Activated T-cell treated with anti-CD3 and anti-CD28 coated beads for 48 hours (primary cell): ENCODE measurements at regions not wholly inside any gene's neighbourhood (a gene's known extent, or its start where the extent isn't known, plus 50 kb on each side); places are given as distances from the start of the nearest gene placed in this dataset.
"Not testable (repeated sequence)": the region's sequence is repeated elsewhere in the genome, so short reads cannot be mapped to it uniquely, and the experiment has no call there.

Source experiments
- DNase-seq: peaks from one replicate; pipeline ENCODE4 v3.0.0-alpha.2; 2020; ENCODE audit warnings: low read depth

DNA sequence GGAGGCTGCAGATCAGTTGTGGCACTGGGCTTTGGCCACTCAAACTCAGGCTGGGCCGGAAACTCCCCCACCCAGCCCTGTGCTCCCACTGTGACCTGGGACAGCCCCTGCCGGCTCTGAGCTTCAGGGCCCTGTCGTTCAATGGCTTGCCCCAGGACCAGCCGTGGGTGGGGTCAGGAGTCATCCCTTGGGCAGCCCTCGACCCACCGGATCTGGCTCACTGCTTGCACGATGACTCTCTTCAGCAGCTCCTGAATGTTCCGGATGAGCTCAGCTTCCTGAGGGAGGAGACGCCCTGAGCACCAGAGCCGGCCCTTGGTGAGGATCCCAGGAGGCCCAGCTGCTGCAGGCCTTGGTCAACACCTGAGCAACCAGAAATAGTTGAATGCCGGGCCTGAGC is 1544.2 kb upstream of the USP9Y start:
- not testable (repeated sequence) for DNase-seq

GRCh38 chrY:11177033-11177432 is 1524.0 kb upstream of the USP9Y start:
- not testable (repeated sequence) for DNase-seq

DNA sequence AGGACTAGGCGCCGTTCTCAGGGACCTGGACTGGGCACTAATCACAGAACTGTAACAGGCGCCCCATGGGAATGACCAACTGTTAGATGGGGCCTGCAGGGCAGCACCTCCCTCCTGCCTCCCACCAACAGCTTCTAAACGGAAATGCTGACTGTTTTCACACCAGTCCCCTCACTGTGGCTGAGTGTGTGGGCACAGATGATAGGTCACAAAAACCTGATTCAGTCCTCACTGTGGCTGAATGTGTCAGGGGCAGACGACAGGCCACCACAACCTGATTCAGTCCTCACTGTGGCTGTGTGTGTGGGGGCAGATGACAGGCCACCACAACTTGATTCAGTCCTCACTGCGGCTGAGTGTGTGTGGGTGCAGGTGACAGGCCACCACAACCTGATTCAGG is 1499.9 kb upstream of the USP9Y start:
- DNase-seq = peak; percentile 1

DNA sequence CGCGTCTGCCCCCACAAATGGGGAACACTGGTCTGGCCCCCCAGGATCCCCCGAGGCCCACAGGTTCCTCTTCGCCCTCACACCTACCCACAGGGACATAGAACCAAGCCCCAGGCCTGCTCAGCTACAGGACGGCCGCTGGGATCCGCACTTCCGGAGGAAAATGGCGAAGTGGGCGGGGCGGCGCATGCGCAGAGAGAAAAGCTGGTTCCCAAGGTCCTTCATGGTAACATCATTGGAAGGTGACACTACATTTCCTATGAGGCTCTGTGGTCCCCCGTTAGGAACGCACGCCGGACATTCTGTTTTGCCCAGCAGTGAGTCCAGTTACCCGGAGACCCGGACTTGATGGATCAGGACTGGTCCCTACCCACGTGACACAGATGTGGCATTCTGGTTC is 1486.2 kb upstream of the USP9Y start:
- DNase-seq = peak; percentile 4
